GM21423 (cell line): ENCODE measurements at regions not wholly inside any gene's neighbourhood (a gene's known extent, or its start where the extent isn't known, plus 50 kb on each side); places are given as distances from the start of the nearest gene placed in this dataset.
"Not testable (repeated sequence)": the region's sequence is repeated elsewhere in the genome, so short reads cannot be mapped to it uniquely, and the experiment has no call there.

Experiments
- ATAC-seq: cut with Tn5 transposase; IDR thresholded peaks from one replicate; pipeline ENCODE4 v1.9.1; 2021; ENCODE audit warnings: mild to moderate bottlenecking, moderate library complexity; ENCODE audit not compliant: unreplicated experiment

- no peak for ATAC-seq
Measured at GRCh38 chr3:84184937-84185336, 773.9 kb upstream of the CADM2 start.

- ATAC-seq: no peak
Measured at GRCh38 chr3:84194029-84194428, 764.8 kb upstream of the CADM2 start.

GRCh38 chr3:84209474-84209873 lies 749.3 kb upstream of the CADM2 start:
- ATAC-seq: no peak

- no peak for ATAC-seq
Measured at GRCh38 chr3:84223512-84223911, 735.3 kb upstream of the CADM2 start.

- ATAC-seq: no peak
Measured at GRCh38 chr3:84224262-84224661, 734.5 kb upstream of the CADM2 start.

GRCh38 chr3:84236261-84236660 lies 722.5 kb upstream of the CADM2 start:
- ATAC-seq: no peak

GRCh38 chr3:84245789-84246188 lies 713.0 kb upstream of the CADM2 start:
- no peak for ATAC-seq

- no peak for ATAC-seq
Measured at GRCh38 chr3:84260596-84260995, 698.2 kb upstream of the CADM2 start.

GRCh38 chr3:84265768-84266167 lies 693.0 kb upstream of the CADM2 start:
- no peak for ATAC-seq

GRCh38 chr3:84275532-84275931 lies 683.3 kb upstream of the CADM2 start:
- ATAC-seq: no peak

- no peak for ATAC-seq
Measured at GRCh38 chr3:84277562-84278224, 681.1 kb upstream of the CADM2 start.

GRCh38 chr3:84292128-84292527 lies 666.7 kb upstream of the CADM2 start:
- no peak for ATAC-seq

- no peak for ATAC-seq
Measured at GRCh38 chr3:84299329-84299728, 659.5 kb upstream of the CADM2 start.

- ATAC-seq: no peak
Measured at GRCh38 chr3:84304214-84304613, 654.6 kb upstream of the CADM2 start.

- no peak for ATAC-seq
Measured at GRCh38 chr3:84307339-84307738, 651.5 kb upstream of the CADM2 start.

- no peak for ATAC-seq
Measured at GRCh38 chr3:84308379-84308778, 650.4 kb upstream of the CADM2 start.

GRCh38 chr3:84318273-84318809 lies 640.4 kb upstream of the CADM2 start:
- no peak for ATAC-seq

- not testable (repeated sequence) for ATAC-seq
Measured at GRCh38 chr3:84365563-84366278, 593.1 kb upstream of the CADM2 start.
